ENCODE measurements at regions not wholly inside any gene's neighbourhood (a gene's known extent, or its start where the extent isn't known, plus 50 kb on each side); places are given as distances from the start of the nearest gene placed in this dataset.
"Not testable (repeated sequence)": the region's sequence is repeated elsewhere in the genome, so short reads cannot be mapped to it uniquely, and the experiment has no call there.

DNA sequence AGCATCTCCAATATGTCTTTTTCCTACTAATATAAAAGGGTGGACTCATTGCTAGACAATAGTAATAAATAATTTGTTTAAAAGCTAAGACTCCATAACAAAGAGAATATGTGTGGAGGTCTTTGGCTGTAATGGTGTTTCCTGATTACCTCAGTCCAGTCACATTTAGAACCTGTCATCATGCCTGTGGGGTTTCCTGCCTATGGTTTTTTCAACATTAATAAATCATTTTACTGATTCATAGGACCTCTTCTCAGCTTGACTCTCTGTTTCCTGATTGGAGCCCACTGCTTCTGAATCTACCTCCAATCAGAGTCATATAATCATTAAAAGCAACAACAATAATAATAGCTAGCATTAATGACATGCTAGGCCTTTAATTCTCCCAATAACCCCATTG lies 52.4 kb upstream of the GNAI1 start:
- DNase-seq (ENCODE audit: low read depth in 2 of 2, low spot score in 1 of 2): no peak

DNA sequence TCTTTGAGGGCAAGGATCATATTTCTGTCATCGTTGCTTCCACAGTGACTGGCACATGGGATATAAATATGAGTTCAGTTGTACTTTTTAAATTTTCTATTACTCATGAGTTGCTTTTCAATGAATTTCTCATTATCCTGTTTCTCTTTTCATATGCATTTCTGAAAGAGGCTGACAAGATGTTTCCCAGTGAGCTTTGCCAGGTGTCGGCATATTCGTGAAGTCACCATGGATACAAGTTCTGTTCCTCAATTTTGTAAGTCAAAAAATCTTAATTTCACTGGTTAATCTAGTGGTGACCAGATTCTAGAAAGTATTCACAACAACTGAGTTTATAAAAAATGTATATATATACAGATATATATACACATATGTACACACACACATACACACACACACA lies 55.7 kb upstream of the GNAI1 start:
- DNase-seq (ENCODE audit: low read depth in 2 of 2, low spot score in 1 of 2): no peak

DNA sequence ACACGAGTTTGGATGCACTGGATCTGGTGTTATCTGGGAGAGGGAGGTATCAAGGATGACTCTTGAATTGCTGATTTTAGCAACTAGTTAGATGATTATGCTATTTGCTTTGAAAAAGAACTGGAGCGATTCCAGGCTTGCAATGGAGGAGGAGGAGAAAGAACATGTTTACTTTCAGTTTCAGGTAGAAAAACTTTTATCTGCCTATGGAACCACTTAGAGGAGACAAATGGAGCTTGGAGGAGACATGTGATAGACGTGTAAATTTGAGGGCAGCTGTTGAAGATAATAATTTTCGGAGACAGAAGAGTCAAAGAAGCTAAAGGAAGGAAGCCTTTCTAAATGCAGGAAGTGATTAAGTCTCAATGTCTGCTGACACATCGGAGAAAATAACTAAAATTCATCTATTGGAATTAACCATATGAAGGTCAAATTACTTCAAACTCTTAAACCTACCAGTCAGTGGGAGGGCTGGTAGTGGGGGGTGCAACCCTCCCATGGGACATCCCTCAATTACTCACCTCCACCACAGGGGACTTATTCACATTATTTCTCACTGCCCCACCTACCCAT lies 56.4 kb upstream of the GNAI1 start:
- DNase-seq (ENCODE audit: low read depth in 2 of 2, low spot score in 1 of 2): no peak

DNA sequence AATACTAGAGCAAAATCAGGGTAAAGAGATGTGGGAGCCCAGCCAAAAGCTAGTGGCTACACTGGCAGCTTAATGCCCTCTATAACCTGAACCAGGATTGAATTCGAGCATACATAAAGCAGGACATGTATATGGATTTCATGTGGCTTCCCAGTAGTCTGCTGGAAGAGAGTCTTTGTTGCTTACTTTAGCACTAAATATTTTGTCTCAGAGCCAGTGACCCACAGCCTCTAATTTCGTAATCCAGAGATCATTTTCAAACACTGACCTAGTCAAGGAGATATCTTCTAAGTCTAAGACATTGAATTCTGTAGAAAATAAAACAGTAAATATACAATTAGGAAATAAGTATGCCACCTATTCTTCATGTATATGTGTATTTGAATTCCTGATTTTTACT lies 64.2 kb upstream of the GNAI1 start:
- DNase-seq (ENCODE audit: low read depth in 2 of 2, low spot score in 1 of 2): no peak

DNA sequence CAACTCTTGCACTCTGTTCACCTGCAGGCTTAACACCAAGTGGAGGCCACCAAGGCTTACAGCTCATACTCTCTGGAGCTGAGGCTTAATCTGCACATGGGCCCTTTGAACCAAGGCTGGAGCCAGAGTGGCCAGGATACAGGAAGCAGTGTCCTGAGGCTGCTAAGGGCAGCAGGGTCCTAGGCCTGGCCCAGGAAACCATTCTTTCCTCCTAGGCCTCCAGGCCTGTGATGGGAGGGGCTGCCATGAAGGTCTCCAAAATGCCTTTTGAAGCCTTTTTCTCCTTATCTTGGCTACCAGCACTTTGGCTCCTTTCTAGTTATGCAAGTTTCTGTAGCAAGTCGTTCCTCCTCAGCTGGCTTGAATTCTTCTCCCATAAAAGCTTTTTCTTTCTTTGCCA lies 68.0 kb upstream of the GNAI1 start:
- no peak for DNase-seq (ENCODE audit: low read depth in 2 of 2, low spot score in 1 of 2)

DNA sequence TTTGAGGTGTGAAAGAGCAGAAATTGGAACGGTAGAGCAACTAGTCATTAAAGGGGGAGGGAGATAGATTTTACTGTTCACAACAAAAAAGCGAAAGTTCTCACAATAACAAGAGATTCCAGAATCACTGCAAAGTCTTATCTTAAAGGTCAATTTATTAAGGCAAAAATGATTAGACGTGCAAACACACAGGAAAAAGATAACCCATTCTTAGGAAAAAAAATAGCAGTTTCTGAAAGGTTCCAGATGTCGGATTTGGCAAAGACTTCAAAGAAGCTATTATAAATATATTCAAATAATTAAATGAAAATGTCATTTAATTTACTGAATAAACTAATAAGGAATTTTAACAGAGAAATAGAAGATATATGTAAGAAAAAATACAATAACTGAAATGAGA lies 70.8 kb upstream of the GNAI1 start:
- no peak for DNase-seq (ENCODE audit: low read depth in 2 of 2, low spot score in 1 of 2)

DNA sequence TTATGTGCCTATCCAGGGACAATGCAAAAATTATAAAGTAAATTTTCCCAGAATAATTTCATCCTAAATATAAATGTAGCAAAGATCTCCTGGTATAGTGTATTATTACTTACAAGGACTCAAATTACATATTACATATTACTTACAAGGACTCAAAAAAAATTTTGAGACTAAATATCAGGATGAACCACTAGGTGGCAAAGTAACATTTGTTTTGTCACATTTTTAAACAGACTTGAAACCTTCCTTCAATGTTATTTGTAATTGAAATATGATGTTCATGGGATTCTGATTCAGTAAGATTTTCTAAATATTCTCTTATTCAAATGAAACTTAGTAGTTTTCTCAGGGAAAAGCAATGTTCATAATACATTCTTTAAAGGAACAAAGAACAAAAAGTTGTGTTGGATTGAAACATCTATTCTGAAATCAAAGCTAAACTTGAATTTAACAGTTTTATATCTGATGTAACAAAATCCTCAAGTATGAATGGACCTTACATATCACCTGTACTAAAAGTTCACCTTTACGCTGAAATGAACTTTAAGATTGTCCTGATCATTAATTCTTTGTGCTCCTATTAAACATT lies 74.3 kb upstream of the GNAI1 start:
- DNase-seq (ENCODE audit: low read depth in 2 of 2, low spot score in 1 of 2): no peak

DNA sequence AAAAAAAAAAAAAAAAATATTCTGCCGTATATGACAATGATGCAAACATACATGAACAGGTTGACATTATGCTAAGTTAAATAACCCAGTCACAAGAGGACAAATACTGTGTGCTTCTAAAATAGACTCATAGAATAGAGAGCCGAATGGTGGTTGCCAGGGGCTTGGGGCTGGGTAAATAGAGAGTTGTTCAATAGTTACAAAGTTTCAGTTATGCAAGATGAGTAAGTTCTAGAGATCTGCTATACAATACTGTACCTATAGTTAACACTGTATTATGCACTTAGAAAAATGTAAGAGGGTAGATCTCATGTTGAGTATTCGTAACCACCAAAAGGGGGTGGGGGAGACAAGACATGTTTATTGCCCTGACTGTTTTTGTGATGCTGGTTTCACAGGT lies 77.1 kb upstream of the GNAI1 start:
- DNase-seq (ENCODE audit: low read depth in 2 of 2, low spot score in 1 of 2): no peak

DNA sequence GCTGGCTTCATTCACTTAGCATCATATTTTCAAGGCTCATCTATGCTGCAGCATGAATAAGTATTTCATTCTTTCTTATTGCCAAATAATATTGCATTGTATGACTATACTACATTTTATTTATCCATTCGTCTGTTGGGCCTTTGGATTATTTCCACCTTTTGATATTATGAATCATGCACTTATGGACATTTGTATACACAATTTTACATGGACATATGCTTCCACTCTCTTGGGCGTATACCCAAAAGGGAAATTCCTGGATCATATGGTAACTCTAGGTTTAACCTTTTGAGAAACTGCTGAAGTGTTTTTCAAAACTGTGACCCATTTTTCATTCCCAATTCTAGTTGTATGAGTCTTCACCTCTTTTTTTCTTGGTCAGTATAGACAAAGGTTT lies 80.3 kb upstream of the GNAI1 start:
- DNase-seq (ENCODE audit: low read depth in 2 of 2, low spot score in 1 of 2): no peak

DNA sequence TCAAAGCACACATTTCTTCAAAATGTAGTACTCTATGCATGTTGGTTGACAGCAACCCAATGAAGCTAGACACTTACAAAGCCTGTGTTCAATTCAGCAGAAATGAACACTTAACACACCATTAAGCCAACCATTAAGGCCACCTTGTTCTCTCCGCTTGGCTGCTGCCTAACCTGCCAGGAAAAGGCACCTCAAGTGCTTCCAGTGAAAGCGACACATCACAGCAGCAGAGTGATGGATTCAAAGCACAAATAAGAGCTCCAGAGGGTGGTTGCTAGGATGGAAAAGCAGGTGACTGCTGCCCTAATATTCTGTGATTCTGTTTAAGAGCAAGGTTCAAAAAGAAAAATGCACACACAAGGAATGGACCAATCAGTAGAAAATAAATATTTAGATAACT lies 81.5 kb upstream of the GNAI1 start:
- no peak for DNase-seq (ENCODE audit: low read depth in 2 of 2, low spot score in 1 of 2)

DNA sequence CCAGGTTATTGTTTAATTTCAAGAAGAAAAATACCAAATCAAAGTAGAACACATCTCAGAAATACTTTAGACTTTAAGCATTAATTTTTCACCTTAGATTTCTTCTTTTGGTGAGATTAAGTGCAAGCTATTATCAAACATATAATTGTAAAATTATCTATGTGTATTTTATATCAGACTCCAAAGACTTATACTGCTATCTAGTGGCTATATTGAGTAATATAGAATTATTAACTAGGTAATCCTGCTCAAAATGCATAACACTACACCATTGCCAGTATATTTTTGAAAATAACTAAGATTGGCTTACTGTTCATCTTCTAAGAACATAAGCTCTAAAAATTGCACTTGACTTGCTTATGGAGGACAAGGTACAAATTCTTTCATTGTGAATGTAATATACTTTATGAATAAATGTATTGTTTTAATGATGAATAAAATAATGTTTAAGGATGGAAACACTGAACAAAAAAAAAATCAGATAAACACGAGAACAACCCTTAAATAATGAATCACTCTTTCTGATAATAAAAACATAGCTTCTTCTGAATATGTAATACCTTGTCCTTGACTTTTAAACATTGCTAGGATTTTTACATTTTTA lies 86.7 kb upstream of the GNAI1 start:
- no peak for DNase-seq (ENCODE audit: low read depth in 2 of 2, low spot score in 1 of 2)

DNA sequence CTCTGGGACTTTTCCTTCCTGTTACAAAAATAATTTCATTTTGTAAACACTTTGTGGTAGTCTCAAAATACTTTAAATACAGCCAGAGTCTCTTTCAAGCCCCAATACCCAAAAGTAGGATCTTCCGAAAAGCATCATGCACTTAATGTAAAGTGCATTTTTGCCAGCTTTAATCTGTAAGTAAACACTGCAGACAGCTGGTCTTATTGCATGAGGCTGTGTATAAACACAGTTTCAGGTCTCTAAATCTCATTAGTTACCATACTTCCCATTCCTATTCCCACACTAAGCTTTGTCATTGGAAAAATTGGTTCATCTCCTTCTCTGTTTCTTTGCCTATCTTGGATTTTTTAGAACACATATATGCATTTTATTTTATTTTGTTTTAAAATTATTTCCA lies 87.6 kb upstream of the GNAI1 start:
- DNase-seq (ENCODE audit: low read depth in 2 of 2, low spot score in 1 of 2): no peak

DNA sequence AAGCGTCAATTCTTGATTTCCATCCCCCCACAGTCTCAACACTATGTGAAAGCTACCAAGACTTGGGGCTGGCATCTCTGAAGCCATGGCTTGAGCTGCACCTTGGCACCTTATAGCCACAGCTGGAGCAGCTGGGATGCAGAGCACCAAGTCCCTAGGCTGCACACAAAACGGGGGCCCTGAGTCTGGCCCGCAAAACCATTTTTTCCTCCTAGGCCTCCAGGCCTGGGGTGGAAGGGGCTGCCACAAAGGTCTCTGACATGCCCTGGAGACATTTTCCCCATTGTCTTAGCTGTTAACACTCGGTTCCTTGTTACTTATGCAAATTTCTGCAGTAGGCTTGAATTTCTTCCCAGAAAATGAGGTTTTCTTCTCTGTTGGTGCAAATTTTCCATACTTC lies 89.8 kb upstream of the GNAI1 start:
- DNase-seq (ENCODE audit: low read depth in 2 of 2, low spot score in 1 of 2): no peak

DNA sequence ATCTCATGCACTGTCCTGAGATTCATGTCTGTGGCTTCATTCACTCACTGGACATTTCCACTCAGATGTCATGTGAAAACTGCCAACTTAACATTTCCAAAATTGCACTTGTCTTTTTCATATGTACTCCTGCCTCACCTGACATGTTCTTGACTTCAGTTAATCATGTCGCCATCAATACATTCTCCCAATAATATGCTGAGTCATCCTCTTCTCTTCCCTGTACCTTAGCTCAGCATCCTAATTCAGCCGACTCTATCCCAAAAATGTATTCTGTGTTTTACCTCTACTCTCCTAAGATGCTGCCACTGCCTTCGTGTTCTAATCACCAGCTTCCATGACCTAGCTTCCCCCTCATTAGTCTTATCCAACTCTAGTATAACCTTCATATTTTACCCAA lies 93.9 kb upstream of the GNAI1 start:
- DNase-seq (ENCODE audit: low read depth in 2 of 2, low spot score in 1 of 2): no peak

DNA sequence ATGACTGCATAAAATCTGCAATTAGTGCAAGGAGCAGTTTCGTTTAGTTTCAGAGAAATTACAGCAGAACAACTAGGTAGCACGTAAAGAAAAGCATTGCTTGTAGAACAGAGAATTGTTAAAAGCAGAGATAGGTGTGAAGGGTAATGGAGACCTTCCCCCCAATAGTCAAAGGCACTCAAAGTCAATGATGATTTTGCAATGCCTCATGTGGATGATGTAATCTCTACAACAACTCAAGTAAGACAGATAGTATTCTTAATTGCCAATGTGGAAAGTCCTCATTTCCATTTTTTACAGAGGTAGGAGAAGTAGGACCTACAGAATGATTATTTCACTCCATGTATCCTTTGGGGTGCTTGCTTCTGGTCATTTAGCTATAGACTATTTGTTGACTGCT lies 94.3 kb upstream of the GNAI1 start:
- no peak for DNase-seq (ENCODE audit: low read depth in 2 of 2, low spot score in 1 of 2)

DNA sequence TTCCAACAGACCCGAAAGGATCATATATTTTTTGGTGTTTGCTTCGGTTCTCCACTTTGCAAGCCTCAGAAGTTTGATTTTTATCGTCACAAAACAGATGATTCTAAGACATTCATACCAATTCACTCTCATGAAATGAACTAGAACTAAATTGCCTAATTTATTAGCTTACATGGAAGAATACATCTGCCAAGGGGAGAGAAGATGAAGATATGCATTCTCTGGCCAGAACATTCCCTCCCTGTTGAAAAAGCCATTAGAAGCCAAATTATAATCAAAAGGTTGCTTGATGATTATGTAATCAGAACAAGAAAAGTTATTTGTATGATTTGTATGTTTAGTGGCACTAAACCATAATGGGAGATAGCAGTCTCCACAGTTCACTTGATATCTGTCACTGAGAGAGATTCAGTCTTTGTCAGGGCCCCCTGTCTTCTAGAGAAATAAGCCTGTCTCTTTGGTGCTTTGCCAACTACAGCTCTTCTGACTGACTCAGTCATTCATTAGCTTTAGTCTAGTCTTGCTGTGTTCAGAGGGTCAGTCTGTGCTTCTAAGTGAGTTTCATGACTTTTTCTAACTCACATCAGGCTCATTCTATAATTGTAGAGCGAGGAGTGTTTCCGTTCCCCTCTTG lies 95.3 kb upstream of the GNAI1 start:
- DNase-seq (ENCODE audit: low read depth in 2 of 2, low spot score in 1 of 2): no peak

DNA sequence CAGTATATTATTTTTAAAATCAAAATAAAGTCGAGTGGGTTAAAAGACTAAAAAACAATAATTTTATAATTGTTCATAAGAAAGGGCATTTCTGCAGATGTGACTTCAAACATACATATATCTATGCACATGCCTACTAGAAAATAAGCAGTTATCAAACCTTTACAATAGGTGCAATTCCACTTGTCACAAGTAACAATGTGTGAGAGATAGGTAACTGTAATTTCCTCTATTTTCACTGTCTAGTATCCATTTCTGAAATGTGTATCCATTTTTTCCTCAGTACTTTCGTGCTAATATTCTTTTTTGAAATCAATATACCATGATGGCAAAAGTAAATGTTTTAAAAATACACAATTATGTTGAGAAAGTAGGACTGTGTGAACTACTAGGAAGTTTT lies 96.9 kb upstream of the GNAI1 start:
- DNase-seq (ENCODE audit: low read depth in 2 of 2, low spot score in 1 of 2): no peak

DNA sequence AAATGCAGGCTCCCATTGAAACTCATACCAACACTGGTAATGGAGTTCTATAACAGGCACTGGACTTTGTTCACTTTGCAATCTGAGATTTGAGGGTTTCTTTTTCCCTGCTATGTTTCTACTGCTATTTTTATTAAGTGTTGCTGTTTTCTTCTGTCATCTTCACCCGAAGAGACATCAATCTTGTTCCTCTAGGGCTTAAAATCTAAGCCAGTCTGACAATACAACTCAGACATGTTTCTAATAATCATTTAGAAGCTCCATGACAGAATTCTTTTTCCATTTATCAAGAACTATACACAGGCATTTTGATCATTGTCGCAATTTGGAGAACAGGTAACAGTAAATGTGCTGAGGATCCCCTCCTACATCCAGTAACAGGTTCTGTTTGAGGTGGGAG lies 98.5 kb upstream of the GNAI1 start:
- DNase-seq (ENCODE audit: low read depth in 2 of 2, low spot score in 1 of 2): no peak

DNA sequence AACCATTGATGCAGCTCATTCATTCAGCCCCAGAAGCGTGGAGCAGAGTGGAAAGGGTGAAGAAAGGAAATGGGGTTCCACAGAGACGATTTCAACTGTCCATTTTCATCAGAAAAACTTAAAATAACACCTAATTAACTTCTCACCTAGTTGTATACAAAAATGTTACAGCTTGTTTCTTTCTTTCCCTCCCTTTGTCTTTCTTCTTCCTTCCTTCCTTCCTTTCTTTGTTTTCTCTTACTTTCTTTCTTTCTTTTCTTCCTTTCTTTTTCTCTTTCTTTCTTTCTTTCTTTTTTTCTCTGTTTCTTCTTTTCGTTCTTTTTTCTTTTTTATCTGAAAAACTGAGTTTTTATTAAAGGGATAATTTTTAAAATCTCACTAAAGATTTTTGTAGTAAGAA lies 105.9 kb upstream of the GNAI1 start:
- DNase-seq (ENCODE audit: low read depth in 2 of 2, low spot score in 1 of 2): no peak

DNA sequence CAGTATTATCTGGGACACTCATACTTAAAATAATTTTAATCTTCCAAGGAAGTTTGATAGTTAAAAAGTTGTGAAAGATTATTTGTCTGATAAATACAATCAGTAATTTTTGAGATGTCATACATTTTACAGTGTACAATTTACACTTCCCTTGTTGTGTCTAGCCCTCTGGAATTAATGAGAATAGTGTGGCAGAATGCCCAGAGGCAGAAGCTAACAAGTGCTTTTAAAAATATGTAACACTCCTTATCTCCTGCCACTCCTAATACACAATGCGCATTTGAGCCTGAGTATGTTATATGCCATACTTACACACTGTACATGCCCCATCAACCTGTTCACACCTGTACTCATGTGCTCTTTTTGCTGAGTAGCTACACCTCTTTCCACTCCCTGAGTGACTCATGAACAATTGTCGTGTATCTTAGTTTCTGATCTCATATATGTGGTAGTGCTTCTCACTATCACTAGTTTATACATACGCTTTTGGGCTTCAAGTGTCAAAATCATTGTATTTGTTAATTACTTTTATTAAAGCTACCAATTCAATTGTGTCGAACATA lies 106.9 kb upstream of the GNAI1 start:
- no peak for DNase-seq (ENCODE audit: low read depth in 2 of 2, low spot score in 1 of 2)

DNA sequence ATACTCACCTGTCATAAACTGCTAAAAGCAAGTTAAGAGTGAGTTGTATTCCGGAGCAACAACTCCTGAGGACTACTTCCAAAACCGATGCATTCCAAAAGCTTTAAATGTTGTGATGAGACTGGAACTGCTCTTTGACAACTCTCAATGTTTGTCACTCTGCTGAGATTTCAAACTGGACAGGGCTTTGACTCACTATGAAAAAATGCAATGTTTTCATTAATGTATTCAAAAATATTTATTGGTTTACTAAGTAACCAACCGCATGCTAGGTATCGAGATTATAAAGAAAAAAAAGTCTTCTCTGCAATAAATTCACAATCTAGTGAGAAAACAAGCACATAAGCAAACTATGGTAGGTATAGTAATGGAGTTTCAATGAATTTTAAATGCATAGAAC lies 107.9 kb upstream of the GNAI1 start:
- DNase-seq (ENCODE audit: low read depth in 2 of 2, low spot score in 1 of 2): no peak

DNA sequence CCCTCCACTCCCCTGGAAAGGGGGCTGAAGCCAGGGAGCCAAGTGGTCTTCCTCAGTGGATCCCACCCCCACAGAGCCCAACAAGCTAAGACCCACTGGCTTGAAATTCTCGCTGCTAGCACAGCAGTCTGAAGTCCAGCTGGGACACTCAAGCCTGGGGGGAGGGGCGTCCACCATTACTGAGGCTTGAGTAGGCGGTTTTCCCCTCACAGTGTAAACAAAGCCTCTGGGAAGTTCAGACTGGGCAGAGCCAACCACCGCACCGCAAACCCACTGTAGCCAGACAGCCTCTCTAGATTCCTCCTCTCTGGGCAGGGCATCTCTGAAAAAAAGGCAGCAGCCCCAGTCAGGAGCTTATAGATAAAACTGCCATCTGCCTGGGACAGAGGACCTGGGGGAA lies 114.4 kb upstream of the GNAI1 start:
- DNase-seq (ENCODE audit: low read depth in 2 of 2, low spot score in 1 of 2): not testable (repeated sequence)

Data from stimulated activated CD8-positive, alpha-beta memory T cell treated with anti-CD3 and anti-CD28 coated beads, Interleukin-4, amount 100 ng/mL, for 1 hour (primary cell).